Adrenal gland (tissue), 5 donors: ENCODE measurements at regions not wholly inside any gene's neighbourhood (a gene's known extent, or its start where the extent isn't known, plus 50 kb on each side); places are given as distances from the start of the nearest gene placed in this dataset.

ENCODE experiments used
- POLR2A ChIP-seq, 2 donors: fragments of 450-650 bp; IDR thresholded peaks; one replicate each; pipeline ENCODE4 v1.6.1; 2017; ENCODE audit warnings: antibody characterized with exemption in 2 of 2, mild to moderate bottlenecking in 2 of 2, moderate library complexity in 1 of 2
- TF ChIP-seq, protein P1 (sequence below), 6 experiments: fragments of 450-650 bp in 4 of 6; fragments of 200-600 bp in 2 of 6; sonication (generic) in 1 of 6; IDR thresholded peaks; 1 replicate in 5 of 6; 2 replicates in 1 of 6; pipeline versions ENCODE4 v1.5.1 to v1.8.0; 2016 to 2021; ENCODE audit warnings: antibody characterized with exemption in 6 of 6, mild to moderate bottlenecking in 2 of 6, moderate library complexity in 1 of 6
- donor health status: DM: no; HTN: no; CAD: no.

DNA sequence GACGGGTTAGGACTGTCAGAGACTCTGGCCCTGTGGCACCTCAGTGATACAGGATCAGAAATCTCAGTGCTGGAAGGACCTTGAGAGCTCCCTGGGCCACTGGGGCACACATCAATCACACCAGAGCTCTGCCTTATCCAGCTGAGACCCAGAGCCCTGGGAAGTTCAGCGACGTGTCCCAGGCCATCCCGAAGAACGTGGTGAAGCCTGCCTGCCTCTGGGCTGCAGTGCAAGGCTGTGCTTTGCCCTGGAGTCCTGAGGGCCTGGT is 79.8 kb upstream of the MGMT start:
- TF ChIP-seq, protein P1, sequence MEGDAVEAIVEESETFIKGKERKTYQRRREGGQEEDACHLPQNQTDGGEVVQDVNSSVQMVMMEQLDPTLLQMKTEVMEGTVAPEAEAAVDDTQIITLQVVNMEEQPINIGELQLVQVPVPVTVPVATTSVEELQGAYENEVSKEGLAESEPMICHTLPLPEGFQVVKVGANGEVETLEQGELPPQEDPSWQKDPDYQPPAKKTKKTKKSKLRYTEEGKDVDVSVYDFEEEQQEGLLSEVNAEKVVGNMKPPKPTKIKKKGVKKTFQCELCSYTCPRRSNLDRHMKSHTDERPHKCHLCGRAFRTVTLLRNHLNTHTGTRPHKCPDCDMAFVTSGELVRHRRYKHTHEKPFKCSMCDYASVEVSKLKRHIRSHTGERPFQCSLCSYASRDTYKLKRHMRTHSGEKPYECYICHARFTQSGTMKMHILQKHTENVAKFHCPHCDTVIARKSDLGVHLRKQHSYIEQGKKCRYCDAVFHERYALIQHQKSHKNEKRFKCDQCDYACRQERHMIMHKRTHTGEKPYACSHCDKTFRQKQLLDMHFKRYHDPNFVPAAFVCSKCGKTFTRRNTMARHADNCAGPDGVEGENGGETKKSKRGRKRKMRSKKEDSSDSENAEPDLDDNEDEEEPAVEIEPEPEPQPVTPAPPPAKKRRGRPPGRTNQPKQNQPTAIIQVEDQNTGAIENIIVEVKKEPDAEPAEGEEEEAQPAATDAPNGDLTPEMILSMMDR (IDR thresholded peaks at IDR 0.05): no peak
- TF ChIP-seq POLR2A (IDR thresholded peaks at IDR 0.05): no peak
